GM12872 (cell line): ENCODE measurements at regions not wholly inside any gene's neighbourhood (a gene's known extent, or its start where the extent isn't known, plus 50 kb on each side); places are given as distances from the start of the nearest gene placed in this dataset.

Source experiments
- CTCF ChIP-seq: IDR thresholded peaks from 3 replicates; pipeline ENCODE4 v1.5.1; 2011; ENCODE audit warnings: low read depth, mild to moderate bottlenecking, low read length, moderate library complexity; ENCODE audit not compliant: insufficient read depth

- TF ChIP-seq CTCF: no peak
Observed at GRCh38 chr10:8725343-8725742, 670.9 kb downstream of the GATA3 start.

- no peak for TF ChIP-seq CTCF
Observed at GRCh38 chr10:8726084-8726778, 671.7 kb downstream of the GATA3 start.

GRCh38 chr10:8726779-8727084 lies 672.2 kb downstream of the GATA3 start:
- no peak for TF ChIP-seq CTCF

GRCh38 chr10:8731121-8732095 lies 676.9 kb downstream of the GATA3 start:
- TF ChIP-seq CTCF: no peak

GRCh38 chr10:8738987-8739386 lies 684.5 kb downstream of the GATA3 start:
- TF ChIP-seq CTCF: no peak

- TF ChIP-seq CTCF: no peak
Observed at GRCh38 chr10:8752146-8752843, 697.8 kb downstream of the GATA3 start.

GRCh38 chr10:8758029-8758428 lies 703.5 kb downstream of the GATA3 start:
- TF ChIP-seq CTCF: no peak
